ENCODE measurements at regions not wholly inside any gene's neighbourhood (a gene's known extent, or its start where the extent isn't known, plus 50 kb on each side); places are given as distances from the start of the nearest gene placed in this dataset.
"Not testable (repeated sequence)": the region's sequence is repeated elsewhere in the genome, so short reads cannot be mapped to it uniquely, and the experiment has no call there.

DNA sequence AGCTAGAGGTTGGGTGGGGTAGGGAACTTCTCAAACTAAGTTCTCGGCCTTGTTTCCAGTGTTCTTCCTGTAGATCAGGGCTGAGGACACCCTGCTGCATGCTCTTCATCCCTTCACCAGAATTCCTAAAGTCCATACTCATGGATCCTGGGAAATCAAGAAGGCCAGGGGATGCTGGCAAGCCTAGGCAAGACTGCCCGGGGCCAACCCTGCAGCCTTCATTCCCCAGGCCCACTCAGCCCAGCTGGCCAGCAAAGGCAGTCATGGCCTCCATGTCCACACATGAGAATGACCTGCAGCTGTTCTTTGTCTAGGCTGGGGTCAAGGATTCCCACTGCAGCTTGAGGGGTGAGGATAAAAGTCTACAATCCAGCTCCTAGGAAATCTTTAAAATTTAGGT, 109.3 kb upstream of the ETV6 start:
- no peak for DNase-seq

DNA sequence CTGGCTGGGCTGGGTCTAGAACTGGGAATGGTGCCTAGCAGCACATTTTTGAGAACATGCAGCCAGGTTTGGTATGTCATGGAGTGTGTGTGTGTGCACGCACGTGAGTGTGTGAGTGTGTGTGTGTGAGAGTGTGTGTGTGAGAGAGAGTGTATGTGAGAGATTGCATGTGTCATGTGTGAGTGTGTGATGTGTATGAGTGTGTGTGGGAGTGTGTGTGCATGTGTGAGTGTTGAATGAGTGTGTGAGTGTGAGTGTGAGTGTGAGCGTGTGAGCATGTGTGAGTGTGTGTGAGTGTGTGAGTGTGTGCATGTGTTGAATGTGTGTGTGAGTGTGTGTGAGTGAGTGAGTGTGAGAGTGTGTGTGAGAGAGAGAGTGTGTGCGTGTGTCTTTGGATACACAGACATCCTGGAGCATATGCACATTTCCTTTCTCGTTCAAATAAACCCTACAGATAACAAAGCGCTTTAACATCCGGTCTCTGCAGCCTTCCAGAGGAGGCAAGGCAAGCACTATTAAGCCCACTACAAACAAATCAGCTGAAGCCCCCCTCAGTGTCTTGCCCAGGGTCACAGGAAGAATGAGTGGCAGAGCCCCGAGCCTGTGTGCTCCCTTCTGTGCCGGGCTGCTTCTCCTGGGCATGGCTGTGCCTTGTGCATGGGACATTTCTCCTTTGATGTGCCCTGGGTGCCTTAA, 108.7 kb upstream of the ETV6 start:
- no peak for DNase-seq

DNA sequence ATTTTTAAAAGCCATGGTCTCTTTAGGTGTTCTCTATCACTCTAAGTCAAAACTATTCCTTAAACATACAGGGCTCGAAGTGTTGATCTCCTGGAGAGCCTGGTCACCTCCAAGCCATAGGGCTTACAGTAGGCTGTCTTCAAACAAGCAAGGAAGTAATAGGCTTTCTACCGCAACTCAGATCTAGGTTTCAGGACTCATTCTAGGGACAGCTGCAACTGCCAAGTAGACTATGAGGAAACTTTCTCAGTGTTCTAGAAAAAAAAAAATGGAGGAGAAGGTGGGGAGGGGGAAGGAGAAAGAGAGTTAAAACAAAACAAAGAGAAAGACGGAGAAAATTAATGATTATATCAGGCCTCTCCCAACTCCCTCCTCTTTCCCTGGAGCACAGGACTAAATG, 106.9 kb upstream of the ETV6 start:
- DNase-seq, result no peak

DNA sequence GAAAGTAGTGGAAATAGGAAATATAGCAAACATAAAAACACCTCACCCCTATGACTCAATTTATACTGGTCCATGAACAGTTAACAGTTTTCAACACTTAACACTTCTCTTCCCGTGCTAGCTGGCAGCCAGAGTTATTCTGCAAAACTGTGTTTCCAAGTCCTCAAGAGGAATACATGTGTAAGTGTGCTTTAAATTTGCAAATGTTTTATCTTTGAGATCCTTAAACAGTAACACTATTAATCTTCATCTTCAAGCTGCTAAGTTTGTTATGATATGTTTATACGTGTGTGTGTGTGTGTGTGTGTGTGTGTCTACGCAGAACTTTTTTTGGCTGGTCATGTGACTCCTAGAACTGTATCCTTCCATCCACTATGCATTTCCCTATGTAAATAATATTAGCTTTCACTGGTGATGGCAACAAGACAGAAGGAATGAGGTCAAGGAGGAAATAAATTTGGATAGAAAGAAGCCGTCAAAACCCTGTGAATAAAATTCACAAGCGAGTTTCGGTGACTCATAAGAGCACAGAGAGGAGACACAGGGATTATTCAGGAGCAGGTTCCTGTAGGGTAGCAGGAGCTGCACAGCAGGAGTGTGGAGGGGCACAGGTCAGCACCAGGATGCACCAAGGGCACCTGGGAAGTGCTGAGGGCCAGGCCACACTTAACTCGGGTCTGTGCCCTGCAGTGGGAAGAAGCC, 105.9 kb upstream of the ETV6 start:
- DNase-seq, result no peak

DNA sequence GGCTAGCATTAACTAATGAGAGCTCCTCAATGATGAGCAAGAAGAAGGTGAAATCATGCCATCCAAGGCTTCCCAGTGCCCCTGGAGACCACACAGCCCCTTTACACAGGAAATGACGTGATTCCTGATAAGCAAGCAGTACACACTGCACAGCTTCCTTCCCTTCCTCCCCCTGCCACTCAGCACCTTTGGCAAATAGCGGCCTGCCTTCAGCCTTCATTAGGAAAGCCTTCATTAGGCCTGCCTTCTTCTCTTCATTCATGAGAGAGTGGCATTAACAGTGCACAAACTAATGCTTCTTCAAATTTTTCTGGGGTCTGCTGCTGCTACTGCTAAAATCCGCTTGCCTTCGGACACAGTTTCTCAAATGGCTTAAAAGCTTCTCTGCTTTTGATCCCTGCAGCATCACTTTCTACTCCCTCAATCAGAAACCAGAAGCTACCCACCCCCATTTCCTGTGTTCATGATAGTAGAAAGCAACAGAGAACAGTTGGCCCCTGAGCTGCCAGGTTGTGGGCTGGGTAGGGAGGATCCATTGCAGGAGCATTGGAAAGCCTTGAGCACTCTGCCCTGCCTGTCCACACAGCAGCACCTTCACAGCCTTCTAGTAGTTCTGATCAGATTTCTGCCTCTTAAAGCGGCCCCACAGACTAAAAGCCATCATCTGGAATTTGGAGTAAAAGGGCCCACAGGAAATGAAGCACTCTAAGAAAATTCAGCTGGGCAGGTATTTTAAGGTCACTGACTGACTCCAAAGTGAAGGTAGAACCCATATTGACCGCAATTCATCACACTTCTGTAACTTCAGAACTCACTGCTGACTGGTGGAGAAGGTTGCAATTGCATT, 103.8 kb upstream of the ETV6 start:
- DNase-seq, result peak; percentile 44

DNA sequence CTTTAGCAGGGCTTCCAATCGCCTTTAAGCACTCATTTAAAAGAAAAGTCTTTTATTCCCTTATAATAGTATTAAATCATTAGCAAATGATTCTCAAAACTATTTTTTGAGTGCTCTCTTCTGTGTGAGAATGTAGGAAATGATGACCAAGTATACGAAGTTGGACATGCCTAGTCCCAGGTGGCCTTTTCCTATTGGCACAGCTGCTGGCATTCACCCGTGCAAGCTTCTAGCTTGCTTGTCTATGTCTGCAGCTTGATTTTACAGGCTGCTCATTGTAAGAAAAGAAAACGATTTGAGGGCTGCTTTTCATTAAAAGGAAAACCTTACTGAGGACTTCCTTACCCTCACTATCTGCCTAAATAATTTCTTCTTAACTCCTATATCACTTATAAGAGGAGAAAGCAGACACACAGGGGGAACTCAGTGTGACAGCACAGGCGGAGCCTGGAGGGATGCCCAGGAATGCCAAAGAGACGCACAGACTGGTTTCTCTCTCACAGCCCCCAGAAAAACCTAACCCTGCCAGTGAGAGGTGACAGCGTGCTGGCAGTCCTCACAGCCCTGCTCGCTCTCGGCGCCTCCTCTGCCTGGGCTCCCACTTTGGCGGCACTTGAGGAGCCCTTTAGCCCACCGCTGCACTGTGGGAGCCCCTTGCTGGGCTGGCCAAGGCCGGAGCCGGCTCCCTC, 102.7 kb upstream of the ETV6 start:
- DNase-seq, result peak; percentile 37

DNA sequence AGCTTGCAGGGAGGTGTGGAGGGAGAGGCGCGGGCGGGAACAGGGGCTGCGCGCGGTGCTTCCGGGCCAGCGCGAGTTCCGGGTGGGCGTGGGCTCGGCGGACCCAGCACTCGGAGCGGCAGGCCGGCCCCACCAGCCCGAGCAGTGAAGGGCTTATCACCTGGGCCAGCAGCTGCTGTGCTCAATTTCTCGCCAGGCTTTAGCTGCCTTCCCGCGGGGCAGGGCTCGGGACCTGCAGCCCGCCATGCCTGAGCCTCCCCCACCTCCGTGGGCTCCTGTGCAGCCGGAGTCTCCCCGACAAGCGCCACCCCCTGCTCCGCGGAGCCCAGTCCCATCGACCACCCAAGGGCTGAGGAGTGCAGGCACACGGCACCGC, 102.2 kb upstream of the ETV6 start:
- not testable (repeated sequence) for DNase-seq

DNA sequence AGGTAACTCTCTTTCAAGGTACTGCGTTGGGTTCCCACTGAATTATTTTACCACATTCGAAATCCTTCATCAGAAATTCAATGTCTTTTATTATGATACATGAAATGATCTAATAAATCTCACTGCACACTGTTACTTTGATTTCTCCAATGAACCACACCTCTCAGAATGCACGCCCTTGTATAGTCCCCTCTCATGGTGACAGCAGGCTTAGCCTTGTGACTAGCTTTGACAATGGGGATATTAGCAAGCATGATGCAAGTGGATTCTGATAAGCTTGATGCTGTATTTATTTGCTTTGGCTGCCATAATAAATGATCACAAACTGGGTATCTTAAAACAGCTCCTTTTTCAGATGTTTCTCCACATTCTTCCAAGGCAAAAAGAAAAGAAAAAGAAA, 100.4 kb upstream of the ETV6 start:
- DNase-seq, result no peak

DNA sequence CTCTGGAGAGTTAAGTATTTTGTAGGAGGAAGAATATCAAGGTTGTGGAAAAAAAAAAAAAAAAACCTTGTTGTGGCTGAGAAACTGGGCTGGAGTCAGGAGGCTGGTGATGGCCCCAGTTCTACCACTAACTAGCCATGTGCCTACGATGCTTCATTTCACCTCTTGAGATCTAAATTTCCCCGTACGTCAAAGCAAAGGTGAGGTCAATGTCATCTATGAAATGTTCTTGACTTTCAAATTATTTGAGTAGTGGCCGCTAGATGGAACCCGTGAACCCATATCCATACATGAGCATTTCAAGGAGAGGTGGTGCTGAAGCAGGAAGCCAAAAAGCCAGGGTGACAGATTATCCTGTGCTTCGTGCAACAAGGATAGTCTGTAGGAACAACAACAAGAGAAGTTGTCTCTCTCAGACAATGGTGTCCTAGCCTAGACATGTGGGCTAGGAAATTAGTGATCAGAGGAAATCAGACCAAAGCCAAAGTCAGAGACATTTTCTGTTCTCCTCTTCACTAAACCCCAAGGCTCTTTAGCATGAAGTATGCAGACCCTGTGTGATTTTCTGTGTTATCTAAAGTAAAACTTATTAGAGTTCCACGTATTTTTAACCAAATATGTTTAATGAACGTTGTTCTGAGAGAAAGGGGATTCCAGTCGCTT, 95.5 kb upstream of the ETV6 start:
- DNase-seq, result no peak

DNA sequence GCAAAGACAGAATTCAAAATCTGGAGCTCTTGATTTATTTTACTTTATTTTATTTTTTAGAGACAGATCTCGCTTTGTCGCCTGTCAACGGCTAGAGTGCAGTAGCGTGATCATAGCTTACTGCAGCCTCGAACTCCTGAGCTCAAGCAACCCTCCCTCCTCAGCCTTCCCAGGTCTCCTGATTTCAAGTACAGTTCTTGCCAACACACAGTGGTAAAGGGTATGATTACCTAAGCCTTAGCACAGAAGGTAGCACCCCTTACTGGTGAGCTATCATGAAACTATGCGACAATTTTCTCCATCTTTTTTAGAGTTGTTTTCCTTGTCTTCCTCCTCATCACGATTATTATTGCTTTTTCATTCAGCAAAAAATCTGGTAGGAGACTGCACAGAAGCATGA, 94.3 kb upstream of the ETV6 start:
- DNase-seq, result no peak

DNA sequence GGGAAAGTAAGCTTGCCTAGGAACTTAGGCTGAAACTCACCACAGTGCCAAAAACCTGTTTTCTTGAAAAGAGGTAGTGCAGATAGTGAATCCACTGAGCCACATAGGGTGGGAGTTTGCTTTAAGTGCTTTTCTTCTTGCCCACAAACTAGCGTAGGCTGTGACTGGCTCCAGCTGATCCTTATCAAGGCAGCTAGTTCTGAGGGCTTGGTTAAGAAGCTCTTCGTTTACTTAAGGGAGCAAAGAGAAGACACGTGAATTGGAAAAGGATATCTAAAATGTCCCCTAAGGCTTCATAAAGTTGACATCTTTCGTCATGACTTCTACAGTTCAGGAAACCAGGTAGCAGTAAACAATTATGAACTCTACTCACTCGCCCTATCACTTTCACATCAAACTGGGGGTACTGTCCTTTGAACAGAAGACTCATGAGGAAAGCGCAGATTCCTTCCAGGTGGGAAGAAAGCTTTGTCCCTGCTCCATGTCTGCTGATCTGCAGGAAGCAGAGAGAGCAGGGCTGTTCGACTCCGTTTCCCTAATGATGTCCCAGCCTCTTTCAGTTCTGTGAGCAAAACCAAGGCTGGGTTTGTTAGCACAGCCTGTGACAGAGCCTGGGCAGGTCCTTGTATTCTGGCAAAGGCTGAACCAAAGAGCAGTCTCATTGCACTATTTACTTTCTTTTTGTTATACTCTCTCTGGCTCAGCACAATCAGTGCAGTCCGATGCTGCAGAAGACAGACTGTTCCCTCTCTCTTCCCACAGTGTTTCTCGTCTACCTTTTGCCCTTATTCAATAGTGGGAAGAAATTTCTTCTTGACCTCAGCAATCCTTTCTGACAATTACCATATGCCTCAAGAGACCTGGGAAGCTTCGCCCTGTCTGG, 93.5 kb upstream of the ETV6 start:
- DNase-seq, result no peak

DNA sequence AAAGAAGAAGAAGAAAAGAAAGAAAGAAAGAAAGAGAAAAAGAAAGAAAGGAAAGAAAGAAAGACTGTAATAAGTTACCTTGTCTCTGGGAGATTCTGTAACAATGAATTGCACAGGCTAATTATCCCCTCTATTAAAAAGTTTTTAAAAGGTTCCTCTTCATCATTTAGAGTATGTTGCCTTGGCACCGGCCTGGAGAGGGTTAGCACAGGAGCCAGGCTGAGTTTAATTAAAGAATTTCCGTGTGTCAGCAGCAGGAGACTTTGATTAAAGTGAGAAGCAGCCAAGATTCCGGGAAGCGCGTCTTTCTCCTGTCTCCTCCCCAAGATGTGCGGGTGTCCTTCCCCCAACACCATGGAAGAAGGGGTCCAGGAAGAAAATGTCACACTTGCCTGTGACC, 92.8 kb upstream of the ETV6 start:
- no peak for DNase-seq

DNA sequence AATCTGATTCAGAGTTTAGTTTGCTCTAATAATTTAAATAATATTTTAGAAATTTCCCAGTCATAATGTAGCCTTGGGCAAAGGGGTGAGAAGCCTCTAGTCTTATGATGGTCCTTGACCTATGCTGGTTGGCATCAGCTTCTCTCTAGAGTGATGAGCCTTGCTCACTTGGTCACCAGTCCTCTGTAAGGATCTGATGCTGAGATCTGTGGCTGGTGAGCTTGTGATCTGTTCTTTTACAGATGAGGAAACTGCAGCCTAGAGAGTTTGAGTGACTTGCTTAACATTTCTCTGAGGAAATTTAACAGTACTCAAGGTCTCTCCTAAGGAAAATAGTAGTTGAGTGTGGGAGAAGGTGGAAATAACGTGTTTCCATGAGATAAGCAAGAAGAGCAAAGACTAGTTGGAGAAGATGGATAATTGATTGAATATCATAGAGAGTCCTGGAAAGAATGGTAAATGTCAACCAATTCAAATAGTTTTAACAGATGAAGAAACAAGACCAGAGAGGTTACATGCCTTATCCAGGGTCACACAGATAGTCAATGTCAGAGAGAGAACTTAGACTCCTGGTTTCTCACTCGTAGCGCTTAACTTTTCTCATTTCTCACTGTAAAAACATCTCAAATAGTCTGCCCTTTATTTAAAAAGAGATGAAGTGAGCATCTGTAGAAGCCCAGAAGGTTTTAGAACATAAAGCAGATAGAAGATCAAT, 89.7 kb upstream of the ETV6 start:
- DNase-seq, result no peak

DNA sequence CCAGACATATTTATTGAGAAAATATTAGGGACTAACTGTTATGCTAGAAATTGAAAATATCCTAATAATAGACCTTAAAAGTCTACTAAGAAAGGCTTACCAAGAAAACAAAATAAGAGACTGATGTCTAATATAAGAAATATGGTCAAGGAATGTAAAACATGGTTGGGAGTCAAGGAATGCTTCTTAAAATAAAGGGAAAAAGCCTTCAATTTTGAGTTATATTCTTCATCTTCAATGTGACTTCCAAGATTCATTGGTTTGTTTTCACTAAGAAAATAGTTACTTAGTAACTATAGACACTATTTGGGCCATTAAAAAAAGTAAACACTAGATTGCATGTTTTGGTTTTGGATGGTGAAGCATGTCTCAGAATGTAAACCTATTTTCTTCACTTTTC, 88.1 kb upstream of the ETV6 start:
- no peak for DNase-seq

DNA sequence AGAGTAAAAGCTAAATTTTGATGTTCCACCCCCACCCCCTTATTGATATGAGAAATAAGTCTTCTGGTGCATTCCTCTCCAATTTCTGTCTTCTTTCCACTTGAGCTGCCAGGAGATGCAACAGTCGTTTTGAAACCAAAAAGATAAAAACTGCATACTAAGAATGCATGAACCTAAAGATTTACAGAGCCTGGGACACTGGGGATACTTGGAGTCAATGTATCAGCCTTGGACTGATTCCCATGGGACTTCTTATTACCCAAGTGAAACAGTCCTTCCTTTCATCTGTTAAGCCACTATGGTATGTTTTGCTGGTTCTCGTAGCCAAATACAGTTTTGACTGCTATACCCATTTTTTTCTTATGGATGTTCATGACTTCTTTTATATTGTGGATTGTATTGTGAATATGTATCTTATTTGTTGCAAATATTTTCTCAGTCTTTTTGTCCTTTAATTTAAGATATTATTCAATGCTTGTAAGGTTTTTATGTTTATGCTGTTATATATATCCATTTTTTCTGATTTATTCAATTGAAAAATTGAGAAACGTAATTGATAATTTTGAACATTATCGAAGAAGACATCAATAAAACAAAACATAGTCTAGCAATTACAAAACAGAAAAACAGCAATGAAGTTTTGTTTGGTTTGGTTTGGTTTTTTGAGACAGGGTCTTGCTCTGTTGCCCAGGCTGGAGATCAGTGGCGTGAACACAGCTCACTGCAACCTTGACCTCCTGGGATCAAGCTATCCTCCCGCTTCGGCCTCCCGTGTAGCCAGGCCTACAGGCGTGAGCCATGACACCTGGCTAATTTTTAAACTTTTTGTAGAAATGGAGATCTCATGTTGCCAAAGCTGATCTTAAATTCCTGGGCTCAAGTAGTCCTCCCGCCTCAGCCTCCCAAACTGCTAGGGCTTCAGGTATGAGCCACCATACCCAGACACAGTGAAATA, 85.4 kb upstream of the ETV6 start:
- no peak for DNase-seq

DNA sequence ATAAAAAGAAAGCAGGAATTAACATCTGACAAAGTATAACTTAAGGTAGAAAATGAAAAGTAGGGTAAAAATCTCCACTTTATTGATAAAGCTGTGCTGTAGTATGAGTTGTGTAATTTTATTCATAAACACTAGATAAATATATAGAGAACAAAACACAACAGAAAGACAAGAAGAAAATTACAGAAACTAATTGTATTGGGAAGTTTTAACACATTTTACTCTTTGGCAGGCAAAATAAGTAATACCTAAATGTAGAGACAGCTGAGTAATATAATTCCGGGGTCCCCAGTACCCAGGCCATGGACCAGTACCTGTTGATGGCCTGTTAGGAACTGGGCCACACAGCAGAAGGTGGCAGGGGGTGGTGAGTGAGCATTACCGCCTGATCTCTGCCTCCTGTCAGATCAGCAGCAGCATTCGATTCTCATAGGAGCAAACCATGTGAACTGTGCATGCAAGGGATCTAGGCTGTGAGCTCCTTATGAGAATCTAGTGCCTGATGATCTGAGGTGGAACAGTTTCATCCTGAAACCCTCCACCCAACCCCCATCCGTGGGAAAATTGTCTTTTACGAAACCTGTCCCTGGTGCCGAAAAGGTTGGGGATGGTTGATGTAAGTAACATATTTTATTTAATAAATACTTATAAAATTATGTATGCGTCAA, 84.4 kb upstream of the ETV6 start:
- no peak for DNase-seq

DNA sequence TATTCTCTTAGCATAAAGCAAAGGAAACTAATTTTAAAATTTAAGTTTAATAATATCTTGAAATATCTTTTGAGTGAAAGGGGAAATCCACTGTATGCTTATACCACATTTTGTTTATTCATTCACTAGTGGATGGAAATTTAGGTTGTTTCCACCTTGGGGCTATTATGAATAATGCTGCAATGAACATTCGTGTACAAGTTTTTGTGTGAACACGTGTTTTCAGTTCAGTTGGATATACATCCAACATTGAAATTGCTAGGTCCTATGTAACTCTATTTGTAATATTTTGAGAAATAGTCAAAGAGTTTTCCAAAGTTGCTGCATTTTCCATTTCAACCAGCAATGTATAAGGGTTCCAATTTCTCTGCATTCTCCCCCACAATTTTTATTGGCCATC, 83.7 kb upstream of the ETV6 start:
- no peak for DNase-seq

DNA sequence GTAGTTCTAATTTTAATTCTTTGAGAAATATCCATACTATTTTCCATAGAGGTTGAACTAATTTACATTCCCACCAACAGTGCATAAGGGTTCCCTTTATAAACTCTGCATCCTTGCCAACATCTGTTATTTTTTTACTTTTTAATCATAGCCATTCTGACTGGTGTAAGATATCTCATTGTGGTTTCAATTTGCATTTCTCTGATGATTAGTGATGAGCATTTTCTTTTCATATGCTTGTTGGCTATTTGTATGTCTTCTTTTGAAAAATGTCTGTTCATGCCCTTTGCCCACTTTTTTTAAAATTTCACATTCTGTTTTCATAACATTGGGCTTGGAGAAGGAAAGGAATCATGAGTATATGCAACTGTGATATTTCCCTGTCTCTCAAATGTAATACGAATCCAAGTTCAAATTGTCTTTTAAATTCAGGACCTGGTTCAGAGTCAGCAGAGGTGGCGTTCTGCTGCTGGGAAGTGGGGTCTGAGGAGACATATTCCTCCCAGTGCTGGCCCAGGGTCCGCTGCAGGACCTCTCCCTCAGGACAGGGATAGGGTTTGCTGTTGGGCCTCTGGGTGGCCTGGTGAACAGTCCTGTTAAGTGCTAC, 81.2 kb upstream of the ETV6 start:
- no peak for DNase-seq

Measured in activated CD4-positive, CD25-positive, alpha-beta regulatory T cell treated with anti-CD3 and anti-CD28 coated beads, Interleukin-2, amount 50 U/mL, for 72 hours (primary cell).